ENCODE measurements at regions not wholly inside any gene's neighbourhood (a gene's known extent, or its start where the extent isn't known, plus 50 kb on each side); places are given as distances from the start of the nearest gene placed in this dataset.
A peak's percentile ranks its signal among the peaks of the same experiment; 100 is the strongest.

GRCh38 chr2:240229603-240230235 lies 89.3 kb upstream of the OTOS start:
- peaks cover 22% of the 10 kb centered on the region for H3K9me3 Mint-ChIP-seq
- H3K36me3 Mint-ChIP-seq: no peaks in the 10 kb centered on the region
- H3K4me1 Mint-ChIP-seq: peaks cover 8% of the 10 kb centered on the region
- H3K4me3 Mint-ChIP-seq: no peak overlapping the region
- H3K27me3 Mint-ChIP-seq: peaks cover 49% of the 10 kb centered on the region
- ATAC-seq: no peak
- no peak overlapping the region for H3K27ac Mint-ChIP-seq

- Mint-ChIP-seq H3K36me3 (no peaks in the 10 kb centered on the region), H3K27ac (no peak overlapping the region), H3K4me3 (no peak overlapping the region), H3K9me3 (peaks cover 22% of the 10 kb centered on the region), H3K27me3 (peaks cover 42% of the 10 kb centered on the region), H3K4me1 (peaks cover 8% of the 10 kb centered on the region)
- no peak for ATAC-seq
These were observed 90.0 kb upstream of the OTOS start for GRCh38 chr2:240230291-240230931.

GRCh38 chr2:240231838-240232244 lies 91.4 kb upstream of the OTOS start:
- Mint-ChIP-seq H3K36me3 (no peaks in the 10 kb centered on the region), H3K27me3 (peaks cover 32% of the 10 kb centered on the region), H3K4me3 (no peak overlapping the region), H3K4me1 (peaks cover 8% of the 10 kb centered on the region), H3K27ac (no peak overlapping the region), H3K9me3 (peaks cover 17% of the 10 kb centered on the region)
- no peak for ATAC-seq

GRCh38 chr2:240232264-240232915 lies 91.9 kb upstream of the OTOS start:
- Mint-ChIP-seq H3K27ac (no peak overlapping the region), H3K4me3 (no peak overlapping the region), H3K36me3 (no peaks in the 10 kb centered on the region), H3K9me3 (peaks cover 17% of the 10 kb centered on the region), H3K4me1 (peaks cover 8% of the 10 kb centered on the region), H3K27me3 (peaks cover 32% of the 10 kb centered on the region)
- no peak for ATAC-seq

GRCh38 chr2:240232961-240233884 lies 92.8 kb upstream of the OTOS start:
- peaks cover 32% of the 10 kb centered on the region for H3K27me3 Mint-ChIP-seq
- H3K27ac Mint-ChIP-seq: no peak overlapping the region
- H3K36me3 Mint-ChIP-seq: no peaks in the 10 kb centered on the region
- peaks cover 8% of the 10 kb centered on the region for H3K4me1 Mint-ChIP-seq
- peaks cover 17% of the 10 kb centered on the region for H3K9me3 Mint-ChIP-seq
- H3K4me3 Mint-ChIP-seq: no peak overlapping the region
- peak; percentile 34 for ATAC-seq

- ATAC-seq: no peak
- Mint-ChIP-seq H3K27ac (no peak overlapping the region), H3K4me1 (peaks cover 8% of the 10 kb centered on the region), H3K4me3 (no peak overlapping the region), H3K9me3 (peaks cover 13% of the 10 kb centered on the region), H3K36me3 (no peaks in the 10 kb centered on the region), H3K27me3 (peaks cover 34% of the 10 kb centered on the region)
These were observed 93.5 kb upstream of the OTOS start for GRCh38 chr2:240233885-240234502.

- Mint-ChIP-seq H3K9me3 (peaks cover 13% of the 10 kb centered on the region), H3K27me3 (peaks cover 34% of the 10 kb centered on the region), H3K27ac (no peak overlapping the region), H3K4me3 (no peak overlapping the region), H3K4me1 (peaks cover 8% of the 10 kb centered on the region), H3K36me3 (no peaks in the 10 kb centered on the region)
- ATAC-seq: no peak
These were observed 94.1 kb upstream of the OTOS start for GRCh38 chr2:240234503-240234951.

GRCh38 chr2:240235149-240235803 lies 94.8 kb upstream of the OTOS start:
- Mint-ChIP-seq H3K4me3 (no peak overlapping the region), H3K27ac (no peak overlapping the region), H3K36me3 (no peaks in the 10 kb centered on the region), H3K9me3 (peaks cover 6% of the 10 kb centered on the region), H3K27me3 (peaks cover 29% of the 10 kb centered on the region), H3K4me1 (peaks cover 2% of the 10 kb centered on the region)
- no peak for ATAC-seq

GRCh38 chr2:240235811-240236210 lies 95.4 kb upstream of the OTOS start:
- no peak for ATAC-seq
- Mint-ChIP-seq H3K27ac (no peak overlapping the region), H3K27me3 (peaks cover 23% of the 10 kb centered on the region), H3K4me3 (no peak overlapping the region), H3K4me1 (no peaks in the 10 kb centered on the region), H3K36me3 (no peaks in the 10 kb centered on the region), H3K9me3 (peaks cover 7% of the 10 kb centered on the region)

- H3K36me3 Mint-ChIP-seq: no peaks in the 10 kb centered on the region
- no peaks in the 10 kb centered on the region for H3K4me1 Mint-ChIP-seq
- peaks cover 17% of the 10 kb centered on the region for H3K27me3 Mint-ChIP-seq
- H3K9me3 Mint-ChIP-seq: peaks cover 7% of the 10 kb centered on the region
- H3K4me3 Mint-ChIP-seq: no peak overlapping the region
- no peak overlapping the region for H3K27ac Mint-ChIP-seq
- no peak for ATAC-seq
These were observed 96.0 kb upstream of the OTOS start for GRCh38 chr2:240236217-240237111.

GRCh38 chr2:240237609-240238174 lies 97.2 kb upstream of the OTOS start:
- H3K4me3 Mint-ChIP-seq: no peak overlapping the region
- H3K4me1 Mint-ChIP-seq: no peaks in the 10 kb centered on the region

GRCh38 chr2:240238201-240238600 lies 97.7 kb upstream of the OTOS start:
- Mint-ChIP-seq H3K4me3 (no peak overlapping the region), H3K27ac (no peak overlapping the region), H3K9me3 (peaks cover 7% of the 10 kb centered on the region), H3K27me3 (peaks cover 10% of the 10 kb centered on the region), H3K4me1 (no peaks in the 10 kb centered on the region), H3K36me3 (no peaks in the 10 kb centered on the region)
- ATAC-seq: no peak

More at GRCh38 chr2:240237609-240238174, 97.2 kb upstream of the OTOS start:
- peaks cover 10% of the 10 kb centered on the region for H3K27me3 Mint-ChIP-seq
- ATAC-seq: no peak
- no peak overlapping the region for H3K27ac Mint-ChIP-seq
- peaks cover 7% of the 10 kb centered on the region for H3K9me3 Mint-ChIP-seq
- no peaks in the 10 kb centered on the region for H3K36me3 Mint-ChIP-seq

- no peak for ATAC-seq
- Mint-ChIP-seq H3K27me3 (peaks cover 10% of the 10 kb centered on the region), H3K9me3 (peaks cover 7% of the 10 kb centered on the region), H3K4me1 (no peaks in the 10 kb centered on the region), H3K36me3 (no peaks in the 10 kb centered on the region), H3K27ac (no peak overlapping the region), H3K4me3 (no peak overlapping the region)
These were observed 98.3 kb upstream of the OTOS start for GRCh38 chr2:240238786-240239185.

All from stimulated activated memory B cell treated with anti-CD40 and anti-IgM and Interleukin-4, amounts not matched to agents 10 μg/mL and 1 μg/mL and 100 μg/mL, for 72 hours (primary cell).